NB4 (cell line): ENCODE measurements at regions not wholly inside any gene's neighbourhood (a gene's known extent, or its start where the extent isn't known, plus 50 kb on each side); places are given as distances from the start of the nearest gene placed in this dataset.

ENCODE experiments used
- MYC ChIP-seq: IDR thresholded peaks from 2 replicates; pipeline ENCODE4 v1.6.1; 2011; ENCODE audit warnings: low read depth, low read length
- POLR2A ChIP-seq: IDR thresholded peaks from 2 replicates; pipeline ENCODE4 v1.6.1; 2011; ENCODE audit warnings: mild to moderate bottlenecking; ENCODE audit not compliant: insufficient read length; ENCODE audit errors: extremely low read depth
- TF ChIP-seq, protein P1 (sequence below): IDR thresholded peaks from one replicate; pipeline ENCODE4 v1.5.1; 2012; ENCODE audit warnings: low read depth, low read length

DNA sequence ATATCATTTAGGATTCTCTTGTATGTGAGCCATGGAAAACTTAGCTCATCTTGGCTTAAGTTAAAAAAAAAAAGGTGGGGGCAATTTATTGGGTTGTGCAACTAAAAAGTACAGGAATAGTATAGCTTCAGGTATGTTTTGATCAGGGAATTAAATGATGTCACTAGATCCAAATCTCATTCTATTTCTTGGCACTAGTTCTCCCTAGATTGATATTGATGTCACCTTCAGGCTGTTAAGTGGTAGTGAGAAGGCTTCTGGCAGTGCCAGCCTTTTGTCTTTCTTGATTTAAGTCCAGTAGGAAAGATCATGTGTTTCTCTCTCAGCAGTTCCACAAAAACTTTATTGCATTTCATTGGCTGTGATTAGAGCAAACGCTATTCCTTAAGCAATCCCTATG, 65.0 kb upstream of the ZBED5 start:
- TF ChIP-seq, protein P1, sequence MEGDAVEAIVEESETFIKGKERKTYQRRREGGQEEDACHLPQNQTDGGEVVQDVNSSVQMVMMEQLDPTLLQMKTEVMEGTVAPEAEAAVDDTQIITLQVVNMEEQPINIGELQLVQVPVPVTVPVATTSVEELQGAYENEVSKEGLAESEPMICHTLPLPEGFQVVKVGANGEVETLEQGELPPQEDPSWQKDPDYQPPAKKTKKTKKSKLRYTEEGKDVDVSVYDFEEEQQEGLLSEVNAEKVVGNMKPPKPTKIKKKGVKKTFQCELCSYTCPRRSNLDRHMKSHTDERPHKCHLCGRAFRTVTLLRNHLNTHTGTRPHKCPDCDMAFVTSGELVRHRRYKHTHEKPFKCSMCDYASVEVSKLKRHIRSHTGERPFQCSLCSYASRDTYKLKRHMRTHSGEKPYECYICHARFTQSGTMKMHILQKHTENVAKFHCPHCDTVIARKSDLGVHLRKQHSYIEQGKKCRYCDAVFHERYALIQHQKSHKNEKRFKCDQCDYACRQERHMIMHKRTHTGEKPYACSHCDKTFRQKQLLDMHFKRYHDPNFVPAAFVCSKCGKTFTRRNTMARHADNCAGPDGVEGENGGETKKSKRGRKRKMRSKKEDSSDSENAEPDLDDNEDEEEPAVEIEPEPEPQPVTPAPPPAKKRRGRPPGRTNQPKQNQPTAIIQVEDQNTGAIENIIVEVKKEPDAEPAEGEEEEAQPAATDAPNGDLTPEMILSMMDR = no peak
- TF ChIP-seq POLR2A = no peak
- TF ChIP-seq MYC = no peak
